ENCODE measurements at regions not wholly inside any gene's neighbourhood (a gene's known extent, or its start where the extent isn't known, plus 50 kb on each side); places are given as distances from the start of the nearest gene placed in this dataset.
A peak's percentile ranks its signal among the peaks of the same experiment; 100 is the strongest.
"Not testable (repeated sequence)": the region's sequence is repeated elsewhere in the genome, so short reads cannot be mapped to it uniquely, and the experiment has no call there.

- peaks cover 0 to 3% (median 0%) of the 10 kb centered on the region in 11 donors for H3K9me3 Mint-ChIP-seq
- POLR2A ChIA-PET = no interaction called here
Measured at GRCh38 chr2:215828528-215829184, 184.7 kb downstream of the MREG start.

GRCh38 chr2:215826838-215827441, 186.4 kb downstream of the MREG start:
- H3K27me3 Mint-ChIP-seq = peaks cover 0 to 29% (median 0%) of the 10 kb centered on the region in 5 donors
- Histone ChIP-seq H3K27ac (ENCODE audit: low read depth, low read length) (no peak overlapping the region), H3K4me1 (ENCODE audit: control insufficient read depth in 2 of 2, insufficient read depth in 2 of 2, low read length in 2 of 2) (no peaks in the 10 kb centered on the region), H3K36me3 (ENCODE audit: control insufficient read depth in 2 of 3, insufficient read depth in 3 of 3, low read length in 3 of 3) (no peaks in the 10 kb centered on the region), H3K4me3 (ENCODE audit: low read length) (no peak overlapping the region), H3K27me3 (ENCODE audit: control insufficient read depth in 2 of 2, insufficient read depth in 2 of 2, low read length in 2 of 2) (no peaks in the 10 kb centered on the region), H3K9me3 (ENCODE audit: control insufficient read depth in 2 of 3, low read length in 3 of 3) (no peaks in the 10 kb centered on the region)
- no peaks in the 10 kb centered on the region for H3K36me3 Mint-ChIP-seq
- ChIA-PET POLR2A (interaction anchor here (0.7 kb wide), 1 partner anchor 15 kb away, joined by 3 read pairs; no protein-coding TSS in a partner anchor), CTCF (interaction anchor here (4.0 kb wide), 1 partner anchor 372 kb away, joined by 16 read pairs; no protein-coding TSS in a partner anchor)
- DNase-seq (no peak), ATAC-seq (no peak)
- H3K9me3 Mint-ChIP-seq = peaks cover 0 to 5% (median 0%) of the 10 kb centered on the region in 11 donors
- H3K4me3 Mint-ChIP-seq = no peak overlapping the region
- H3K27ac Mint-ChIP-seq = peak overlapping the region in 1 of 9 donors; percentile 17
- intact Hi-C loops (cut with micrococcal nuclease) = no loop called here
- peaks cover 0 to 11% (median 5%) of the 10 kb centered on the region in 7 donors for H3K4me1 Mint-ChIP-seq

More at GRCh38 chr2:215828528-215829184, 184.7 kb downstream of the MREG start:
- Histone ChIP-seq H3K27me3 (ENCODE audit: control insufficient read depth in 2 of 2, insufficient read depth in 2 of 2, low read length in 2 of 2) (no peaks in the 10 kb centered on the region), H3K27ac (ENCODE audit: low read depth, low read length) (no peak overlapping the region), H3K9me3 (ENCODE audit: control insufficient read depth in 2 of 3, low read length in 3 of 3) (no peaks in the 10 kb centered on the region), H3K36me3 (ENCODE audit: control insufficient read depth in 2 of 3, insufficient read depth in 3 of 3, low read length in 3 of 3) (no peaks in the 10 kb centered on the region), H3K4me1 (ENCODE audit: control insufficient read depth in 2 of 2, insufficient read depth in 2 of 2, low read length in 2 of 2) (no peaks in the 10 kb centered on the region), H3K4me3 (ENCODE audit: low read length) (no peak overlapping the region)
- Mint-ChIP-seq H3K27ac (peak overlapping the region in 1 of 9 donors; percentile 3), H3K4me3 (no peak overlapping the region), H3K36me3 (no peaks in the 10 kb centered on the region), H3K4me1 (peaks cover 0 to 11% (median 5%) of the 10 kb centered on the region in 7 donors), H3K27me3 (peaks cover 0 to 13% (median 0%) of the 10 kb centered on the region in 5 donors)
- intact Hi-C loops (cut with micrococcal nuclease) = loop anchor here (1.0 kb wide), 3 partner anchors 92 to 374 kb away; no protein-coding TSS in a partner anchor
- ATAC-seq = peak; percentile 80
- peak in 8 of 9 donors; percentile 8 to 46 (median 42) for DNase-seq
- CTCF ChIA-PET = interaction anchor here (0.6 to 4.0 kb wide), 5 partner anchors 17 to 1806 kb away, joined by 3 to 16 read pairs (median 3); no protein-coding TSS in a partner anchor

GRCh38 chr2:215826376-215826775, 187.0 kb downstream of the MREG start:
- POLR2A ChIA-PET = no interaction called here
- Histone ChIP-seq H3K4me3 (ENCODE audit: low read length) (no peak overlapping the region), H3K4me1 (ENCODE audit: control insufficient read depth in 2 of 2, insufficient read depth in 2 of 2, low read length in 2 of 2) (no peaks in the 10 kb centered on the region), H3K27me3 (ENCODE audit: control insufficient read depth in 2 of 2, insufficient read depth in 2 of 2, low read length in 2 of 2) (no peaks in the 10 kb centered on the region), H3K9me3 (ENCODE audit: control insufficient read depth in 2 of 3, low read length in 3 of 3) (no peaks in the 10 kb centered on the region), H3K27ac (ENCODE audit: low read depth, low read length) (no peak overlapping the region), H3K36me3 (ENCODE audit: control insufficient read depth in 2 of 3, insufficient read depth in 3 of 3, low read length in 3 of 3) (no peaks in the 10 kb centered on the region)
- CTCF ChIA-PET = no interaction called here
- intact Hi-C loops (cut with micrococcal nuclease) = no loop called here
- Mint-ChIP-seq H3K36me3 (no peaks in the 10 kb centered on the region), H3K4me1 (peaks cover 0 to 9% (median under 1%) of the 10 kb centered on the region in 7 donors), H3K27me3 (peaks cover 0 to 33% (median 2%) of the 10 kb centered on the region in 5 donors), H3K27ac (no peak overlapping the region), H3K4me3 (no peak overlapping the region), H3K9me3 (peaks cover 0 to 5% (median 2%) of the 10 kb centered on the region in 11 donors)
- ATAC-seq (no peak), DNase-seq (no peak)

- no peak for ATAC-seq
- POLR2A ChIA-PET = no interaction called here
- no peak overlapping the region for H3K4me3 ChIP-seq (ENCODE audit: low read length)
Measured at GRCh38 chr2:215825707-215826106, 187.6 kb downstream of the MREG start.

GRCh38 chr2:215821298-215821697, 192.1 kb downstream of the MREG start:
- CTCF ChIA-PET; H3K27ac ChIP-seq (ENCODE audit: low read depth, low read length); H3K4me1 ChIP-seq (ENCODE audit: control insufficient read depth in 2 of 2, insufficient read depth in 2 of 2, low read length in 2 of 2); H3K27me3 ChIP-seq (ENCODE audit: control insufficient read depth in 2 of 2, insufficient read depth in 2 of 2, low read length in 2 of 2); H3K27ac Mint-ChIP-seq; ATAC-seq; H3K36me3 ChIP-seq (ENCODE audit: control insufficient read depth in 2 of 3, insufficient read depth in 3 of 3, low read length in 3 of 3); POLR2A ChIA-PET; H3K4me3 Mint-ChIP-seq; H3K9me3 ChIP-seq (ENCODE audit: control insufficient read depth in 2 of 3, low read length in 3 of 3); H3K4me3 ChIP-seq (ENCODE audit: low read length); DNase-seq; H3K4me1 Mint-ChIP-seq; intact Hi-C loops (cut with micrococcal nuclease): not testable (repeated sequence)
- peaks cover 0 to 10% (median 4%) of the 10 kb centered on the region in 5 donors for H3K36me3 Mint-ChIP-seq
- peaks cover 1 to 31% (median 11%) of the 10 kb centered on the region in 11 donors for H3K9me3 Mint-ChIP-seq
- peaks cover 0 to 40% (median 10%) of the 10 kb centered on the region in 5 donors for H3K27me3 Mint-ChIP-seq

More at GRCh38 chr2:215825707-215826106, 187.6 kb downstream of the MREG start:
- Histone ChIP-seq H3K27ac (ENCODE audit: low read depth, low read length) (no peak overlapping the region), H3K27me3 (ENCODE audit: control insufficient read depth in 2 of 2, insufficient read depth in 2 of 2, low read length in 2 of 2) (no peaks in the 10 kb centered on the region), H3K36me3 (ENCODE audit: control insufficient read depth in 2 of 3, insufficient read depth in 3 of 3, low read length in 3 of 3) (no peaks in the 10 kb centered on the region), H3K9me3 (ENCODE audit: control insufficient read depth in 2 of 3, low read length in 3 of 3) (no peaks in the 10 kb centered on the region), H3K4me1 (ENCODE audit: control insufficient read depth in 2 of 2, insufficient read depth in 2 of 2, low read length in 2 of 2) (no peaks in the 10 kb centered on the region)
- DNase-seq = no peak
- H3K4me1 Mint-ChIP-seq = peaks cover 0 to 7% (median 0%) of the 10 kb centered on the region in 7 donors
- CTCF ChIA-PET = no interaction called here
- H3K27me3 Mint-ChIP-seq = peaks cover 0 to 34% (median 6%) of the 10 kb centered on the region in 5 donors
- intact Hi-C loops (cut with micrococcal nuclease) = no loop called here
- no peak overlapping the region for H3K4me3 Mint-ChIP-seq
- H3K36me3 Mint-ChIP-seq = peaks cover 0 to 3% (median 0%) of the 10 kb centered on the region in 5 donors
- H3K9me3 Mint-ChIP-seq = peaks cover 0 to 9% (median 5%) of the 10 kb centered on the region in 11 donors
- H3K27ac Mint-ChIP-seq = no peak overlapping the region

GRCh38 chr2:215819713-215820112, 193.6 kb downstream of the MREG start:
- CTCF ChIA-PET = interaction anchor here (0.6 kb wide), 2 partner anchors 81 to 756 kb away, joined by 3 read pairs; no protein-coding TSS in a partner anchor
- H3K4me1 Mint-ChIP-seq; intact Hi-C loops (cut with micrococcal nuclease); H3K4me3 Mint-ChIP-seq; H3K36me3 ChIP-seq (ENCODE audit: control insufficient read depth in 2 of 3, insufficient read depth in 3 of 3, low read length in 3 of 3); H3K27ac ChIP-seq (ENCODE audit: low read depth, low read length); H3K27me3 ChIP-seq (ENCODE audit: control insufficient read depth in 2 of 2, insufficient read depth in 2 of 2, low read length in 2 of 2); H3K4me1 ChIP-seq (ENCODE audit: control insufficient read depth in 2 of 2, insufficient read depth in 2 of 2, low read length in 2 of 2); POLR2A ChIA-PET; H3K9me3 ChIP-seq (ENCODE audit: control insufficient read depth in 2 of 3, low read length in 3 of 3); ATAC-seq; DNase-seq; H3K4me3 ChIP-seq (ENCODE audit: low read length); H3K27ac Mint-ChIP-seq: not testable (repeated sequence)
- Mint-ChIP-seq H3K36me3 (peaks cover 0 to 10% (median 4%) of the 10 kb centered on the region in 5 donors), H3K27me3 (peaks cover 0 to 37% (median 11%) of the 10 kb centered on the region in 5 donors), H3K9me3 (peaks cover 1 to 31% (median 11%) of the 10 kb centered on the region in 11 donors)

Data from naive thymus-derived CD4-positive, alpha-beta T cell (primary cell).